ENCODE measurements at regions not wholly inside any gene's neighbourhood (a gene's known extent, or its start where the extent isn't known, plus 50 kb on each side); places are given as distances from the start of the nearest gene placed in this dataset.

DNA sequence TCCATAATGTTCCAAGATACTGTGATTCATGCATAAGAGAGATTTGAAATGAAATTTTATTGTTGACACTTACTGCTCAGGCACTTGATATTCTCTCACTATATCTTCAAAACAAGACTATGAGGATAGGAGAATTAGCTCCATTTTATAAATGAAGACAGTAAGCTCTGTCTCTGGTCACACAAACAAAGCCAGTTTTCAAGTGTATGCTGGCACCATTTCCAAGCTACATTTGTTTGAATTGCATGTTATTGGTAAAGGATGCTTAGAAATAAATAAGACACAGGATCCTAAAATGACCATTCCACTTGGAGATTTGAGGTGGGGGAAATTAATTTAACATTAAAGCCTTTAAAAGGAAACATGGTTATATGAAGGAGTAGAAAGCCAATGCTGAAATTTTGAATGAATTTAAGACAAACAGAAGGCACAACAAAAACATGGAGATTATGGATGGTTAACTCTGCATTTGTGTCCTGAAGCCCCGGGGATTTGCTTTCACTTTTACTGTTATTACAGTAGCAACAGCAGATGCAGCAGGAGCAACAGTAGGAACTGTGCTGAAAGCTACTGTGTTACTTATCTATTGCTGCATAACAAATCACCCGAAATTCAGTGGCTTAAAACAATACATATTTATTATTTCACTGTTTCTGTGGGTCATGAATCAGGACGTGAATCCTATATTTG, 79.7 kb upstream of the ASTN2 start:
- Histone ChIP-seq H2AFZ (ENCODE audit: low read length) (no peak overlapping the region), H3K9ac (ENCODE audit: extremely low read depth, insufficient read length, low read length) (no peak overlapping the region), H3T11ph (ENCODE audit: low read length) (no peak overlapping the region), H2BK5ac (ENCODE audit: insufficient read length, low read length) (no peak overlapping the region), H3K4me1 (ENCODE audit: insufficient read depth, low read length) (no peaks in the 10 kb centered on the region), H3K79me1 (ENCODE audit: insufficient read depth, low read depth, low read length, poor library complexity, severe bottlenecking) (no peaks in the 10 kb centered on the region), H3K18ac (ENCODE audit: insufficient read length, low read depth, low read length) (no peak overlapping the region), H3K56ac (ENCODE audit: insufficient read length, low read depth, low read length) (no peak overlapping the region), H4K8ac (replicated peaks; ENCODE audit: insufficient read length, low read depth, low read length) (no peak overlapping the region), H3K27ac (ENCODE audit: insufficient read length, low read depth, low read length) (no peak overlapping the region), H3K14ac (ENCODE audit: insufficient read depth, low read length) (no peak overlapping the region), H3K23me2 (ENCODE audit: insufficient read length, low read depth, low read length, poor library complexity, severe bottlenecking) (no peaks in the 10 kb centered on the region), H3K9me3 (ENCODE audit: control insufficient read depth, low read depth, low read length) (no peaks in the 10 kb centered on the region), H2BK15ac (ENCODE audit: low read depth, low read length) (no peak overlapping the region), H3K79me2 (ENCODE audit: insufficient read depth, low read length) (no peaks in the 10 kb centered on the region), H2BK12ac (ENCODE audit: insufficient read length, low read depth, low read length) (no peak overlapping the region), H3K4me2 (ENCODE audit: insufficient read depth, insufficient read length, low read length) (no peak overlapping the region), H2AK5ac (ENCODE audit: insufficient read length, low read length) (no peak overlapping the region), H2BK120ac (ENCODE audit: low read depth, low read length, poor library complexity, severe bottlenecking) (no peak overlapping the region), H4K91ac (ENCODE audit: insufficient read length, low read depth, low read length) (no peak overlapping the region), H2BK20ac (ENCODE audit: low read depth, low read length, poor library complexity, severe bottlenecking) (no peak overlapping the region), H3K23ac (ENCODE audit: insufficient read length, low read depth, low read length) (no peak overlapping the region), H3K27me3 (ENCODE audit: insufficient read depth, low read length) (no peaks in the 10 kb centered on the region), H3K4ac (ENCODE audit: low read depth, low read length) (no peak overlapping the region), H4K5ac (ENCODE audit: insufficient read length, low read depth, low read length) (no peak overlapping the region), H4K20me1 (ENCODE audit: control insufficient read depth, insufficient read depth, insufficient read length) (no peaks in the 10 kb centered on the region)
- H3K27ac Mint-ChIP-seq = 0 out of 7 replicates have a peak overlapping the region, but pooled peaks of 1 of the 3 experiments have one; percentile 2
- H3K36me3 Mint-ChIP-seq (ENCODE audit: insufficient read depth in 1 of 3, low read depth in 3 of 3) = peaks cover 0 to 7% (median 0%) of the 10 kb centered on the region in 3 experiments; a peak in 3 of 7 replicates
- H3K27me3 Mint-ChIP-seq (ENCODE audit: low read depth) = peaks cover 1% of the 10 kb centered on the region; the same call in 1 of the 2 replicates
- H3K4me1 Mint-ChIP-seq = peaks cover 20 to 24% of the 10 kb centered on the region in 2 experiments
- no CpG with 5 or more reads among the region's 3 CpGs for WGBS (ENCODE audit: extremely low coverage, insufficient read length, low lambda C conversion rate)
- DNase-seq = no peak
- peaks cover 0 to 3% of the 10 kb centered on the region in 2 experiments; a peak in 2 of 5 replicates for H3K9me3 Mint-ChIP-seq
- TF ChIP-seq, protein P1, sequence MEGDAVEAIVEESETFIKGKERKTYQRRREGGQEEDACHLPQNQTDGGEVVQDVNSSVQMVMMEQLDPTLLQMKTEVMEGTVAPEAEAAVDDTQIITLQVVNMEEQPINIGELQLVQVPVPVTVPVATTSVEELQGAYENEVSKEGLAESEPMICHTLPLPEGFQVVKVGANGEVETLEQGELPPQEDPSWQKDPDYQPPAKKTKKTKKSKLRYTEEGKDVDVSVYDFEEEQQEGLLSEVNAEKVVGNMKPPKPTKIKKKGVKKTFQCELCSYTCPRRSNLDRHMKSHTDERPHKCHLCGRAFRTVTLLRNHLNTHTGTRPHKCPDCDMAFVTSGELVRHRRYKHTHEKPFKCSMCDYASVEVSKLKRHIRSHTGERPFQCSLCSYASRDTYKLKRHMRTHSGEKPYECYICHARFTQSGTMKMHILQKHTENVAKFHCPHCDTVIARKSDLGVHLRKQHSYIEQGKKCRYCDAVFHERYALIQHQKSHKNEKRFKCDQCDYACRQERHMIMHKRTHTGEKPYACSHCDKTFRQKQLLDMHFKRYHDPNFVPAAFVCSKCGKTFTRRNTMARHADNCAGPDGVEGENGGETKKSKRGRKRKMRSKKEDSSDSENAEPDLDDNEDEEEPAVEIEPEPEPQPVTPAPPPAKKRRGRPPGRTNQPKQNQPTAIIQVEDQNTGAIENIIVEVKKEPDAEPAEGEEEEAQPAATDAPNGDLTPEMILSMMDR (conservative IDR thresholded peaks at IDR 0.05) = no peak
- no peak overlapping the region for H3K4me3 Mint-ChIP-seq
